Colonic mucosa (tissue), 4 donors: ENCODE measurements at regions not wholly inside any gene's neighbourhood (a gene's known extent, or its start where the extent isn't known, plus 50 kb on each side); places are given as distances from the start of the nearest gene placed in this dataset.

Source experiments
- DNase-seq: peaks from one replicate; pipeline ENCODE4 v3.0.0-alpha.2; 2020
- H3K27ac ChIP-seq: fragments of 200-600 bp; one replicate; pipeline ENCODE4 v1.8.0; 2021
- H3K27me3 ChIP-seq: fragments of 200-600 bp; one replicate; pipeline ENCODE4 v1.8.0; 2021
- H3K36me3 ChIP-seq: fragments of 200-600 bp; one replicate; pipeline ENCODE4 v1.8.0; 2021
- H3K4me1 ChIP-seq: fragments of 200-600 bp; one replicate; pipeline ENCODE4 v1.8.0; 2021; ENCODE audit warnings: mild to moderate bottlenecking
- H3K4me3 ChIP-seq: fragments of 200-600 bp; one replicate; pipeline ENCODE4 v1.8.0; 2021
- H3K9ac ChIP-seq, 2 donors: one replicate each; pipeline ENCODE4 v1.7.0; 2013; ENCODE audit warnings: control low read depth in 2 of 2, low read depth in 2 of 2, low read length in 2 of 2
- H3K9me3 ChIP-seq: fragments of 200-600 bp; one replicate; pipeline ENCODE4 v1.8.0; 2021
- CTCF ChIP-seq: fragments of 200-600 bp; IDR thresholded peaks from one replicate; pipeline ENCODE4 v1.8.0; 2022; ENCODE audit warnings: antibody characterized with exemption, mild to moderate bottlenecking
- intact Hi-C: fragments of 100-400 bp; cut with DNase I; formaldehyde crosslinking; loops from one replicate; pipeline ENCODE4 v1.14.1; 2022
- donor health status: healthy.
- donor health status: DM: no; HTN: no; CAD: no.
- donor health status: DM: no; HTN: no; CAD: no.

- no peak overlapping the region for H3K27ac ChIP-seq
- intact Hi-C loops = no loop called here
- H3K36me3 ChIP-seq = no peaks in the 10 kb centered on the region
- H3K27me3 ChIP-seq = no peaks in the 10 kb centered on the region
- H3K9ac ChIP-seq = no peak overlapping the region
- H3K4me1 ChIP-seq = no peaks in the 10 kb centered on the region
- no peak for DNase-seq
- H3K9me3 ChIP-seq = no peaks in the 10 kb centered on the region
- H3K4me3 ChIP-seq = no peak overlapping the region
- TF ChIP-seq CTCF = no peak
Measured at GRCh38 chr16:73152386-73153125, 104.6 kb upstream of the ZFHX3 start.

- TF ChIP-seq CTCF = no peak
- H3K27ac ChIP-seq = no peak overlapping the region
- no peaks in the 10 kb centered on the region for H3K9me3 ChIP-seq
- H3K27me3 ChIP-seq = no peaks in the 10 kb centered on the region
- H3K4me3 ChIP-seq = no peak overlapping the region
- no peak for DNase-seq
- no peaks in the 10 kb centered on the region for H3K36me3 ChIP-seq
- no peak overlapping the region for H3K9ac ChIP-seq
- H3K4me1 ChIP-seq = no peaks in the 10 kb centered on the region
- intact Hi-C loops = no loop called here
Measured at GRCh38 chr16:73151941-73152340, 104.0 kb upstream of the ZFHX3 start.

- no peaks in the 10 kb centered on the region for H3K36me3 ChIP-seq
- no peak overlapping the region for H3K9ac ChIP-seq
- H3K27me3 ChIP-seq = no peaks in the 10 kb centered on the region
- no peaks in the 10 kb centered on the region for H3K4me1 ChIP-seq
- no peak overlapping the region for H3K4me3 ChIP-seq
- TF ChIP-seq CTCF = no peak
- intact Hi-C loops = no loop called here
- H3K9me3 ChIP-seq = no peaks in the 10 kb centered on the region
- no peak overlapping the region for H3K27ac ChIP-seq
- DNase-seq = no peak
Measured at GRCh38 chr16:73151225-73151624, 103.3 kb upstream of the ZFHX3 start.

- intact Hi-C loops = no loop called here
- Histone ChIP-seq H3K36me3 (no peaks in the 10 kb centered on the region), H3K9me3 (no peaks in the 10 kb centered on the region), H3K4me3 (no peak overlapping the region), H3K27me3 (no peaks in the 10 kb centered on the region), H3K27ac (no peak overlapping the region), H3K9ac (no peak overlapping the region), H3K4me1 (no peaks in the 10 kb centered on the region)
- no peak for DNase-seq
- no peak for TF ChIP-seq CTCF
Measured at GRCh38 chr16:73150786-73151185, 102.9 kb upstream of the ZFHX3 start.

GRCh38 chr16:73149334-73149733 lies 101.4 kb upstream of the ZFHX3 start:
- DNase-seq = peak; percentile 37
- no peaks in the 10 kb centered on the region for H3K27me3 ChIP-seq
- no peak overlapping the region for H3K27ac ChIP-seq
- no peaks in the 10 kb centered on the region for H3K9me3 ChIP-seq
- no peak overlapping the region for H3K9ac ChIP-seq
- H3K36me3 ChIP-seq = no peaks in the 10 kb centered on the region
- no peaks in the 10 kb centered on the region for H3K4me1 ChIP-seq
- intact Hi-C loops = no loop called here
- H3K4me3 ChIP-seq = no peak overlapping the region
- no peak for TF ChIP-seq CTCF
